Activated CD8-positive, alpha-beta memory T cell treated with anti-CD3 and anti-CD28 coated beads, Interleukin-2, amount 10 ng/mL, durations not matched to agents 7 days and 5 days (primary cell): ENCODE measurements at regions not wholly inside any gene's neighbourhood (a gene's known extent, or its start where the extent isn't known, plus 50 kb on each side); places are given as distances from the start of the nearest gene placed in this dataset.

Experiments
- ATAC-seq: fragments of 150-1000 bp; cut with Tn5 transposase; one replicate; pipeline ENCODE4 v1.10.0; 2021; ENCODE audit warnings: moderate library complexity
- CTCF ChIA-PET: fragments of 350-600 bp; sonication (Branson Sonifier 250); formaldehyde crosslinking; loops from one replicate; lab custom pipeline; 2021; ENCODE audit warnings: antibody characterized with exemption; lab: Charles Lee
- DNase-seq: peaks from one replicate; pipeline ENCODE4 v3.0.0-alpha.2; 2020
- H3K27ac Mint-ChIP-seq: one replicate; pipeline ENCODE4 v1.8.0; 2021; ENCODE audit warnings: mild to moderate bottlenecking, mixed read lengths
- H3K27me3 Mint-ChIP-seq: one replicate; pipeline ENCODE4 v1.8.0; 2021; ENCODE audit warnings: mixed read lengths
- H3K36me3 Mint-ChIP-seq: one replicate; pipeline ENCODE4 v1.8.0; 2021; ENCODE audit warnings: mild to moderate bottlenecking, mixed read lengths
- H3K4me1 Mint-ChIP-seq: one replicate; pipeline ENCODE4 v1.8.0; 2021; ENCODE audit warnings: mixed read lengths
- H3K4me3 Mint-ChIP-seq: one replicate; pipeline ENCODE4 v1.8.0; 2021; ENCODE audit warnings: mild to moderate bottlenecking, moderate library complexity, mixed read lengths
- H3K9me3 Mint-ChIP-seq: one replicate; pipeline ENCODE4 v1.8.0; 2022; ENCODE audit warnings: low read depth, mixed read lengths

DNA sequence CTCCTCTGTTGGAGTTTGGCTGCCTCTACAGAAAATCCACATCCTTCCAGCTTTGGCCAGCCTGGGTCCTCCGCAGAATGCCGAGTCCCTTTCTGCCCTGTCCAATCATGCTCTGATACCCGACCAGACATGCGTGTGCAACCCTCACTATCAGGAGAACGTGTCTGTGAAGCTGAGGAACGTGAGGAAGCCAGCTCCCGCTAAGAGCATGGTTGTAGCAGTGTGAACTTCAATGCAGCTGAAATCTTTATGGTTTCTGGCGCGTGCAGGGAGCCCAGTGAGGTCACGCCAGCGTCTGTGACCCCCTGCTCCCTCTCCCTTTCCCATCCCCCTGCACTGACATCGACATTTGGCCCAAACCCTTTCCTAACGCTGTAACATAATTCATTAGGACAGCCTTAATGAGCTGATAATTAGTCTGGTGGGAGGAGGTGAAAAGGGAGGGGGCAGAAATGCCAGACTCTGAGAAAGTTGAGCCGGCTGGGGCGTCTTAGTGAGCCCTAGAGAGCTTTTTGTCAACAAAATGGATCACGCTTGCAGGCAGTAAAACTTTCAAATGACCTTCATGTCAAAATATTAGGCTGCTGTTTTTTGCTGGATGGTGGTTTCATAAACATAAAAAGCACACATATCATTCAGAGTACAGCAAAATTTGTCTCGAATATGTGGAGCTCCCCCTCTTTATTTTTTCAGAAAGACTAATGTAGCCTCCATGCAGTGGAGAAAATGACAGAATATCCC lies 423.3 kb downstream of the QKI start:
- CTCF ChIA-PET: no interaction called here
- no peak for ATAC-seq
- H3K36me3 Mint-ChIP-seq: no peaks in the 10 kb centered on the region
- H3K4me1 Mint-ChIP-seq: no peaks in the 10 kb centered on the region
- no peak overlapping the region for H3K4me3 Mint-ChIP-seq
- peaks cover 3% of the 10 kb centered on the region for H3K27me3 Mint-ChIP-seq
- H3K9me3 Mint-ChIP-seq: peaks cover 7% of the 10 kb centered on the region
- H3K27ac Mint-ChIP-seq: no peak overlapping the region
- DNase-seq: no peak

- Mint-ChIP-seq H3K4me3 (no peak overlapping the region), H3K4me1 (no peaks in the 10 kb centered on the region), H3K36me3 (no peaks in the 10 kb centered on the region), H3K27me3 (peaks cover 3% of the 10 kb centered on the region), H3K27ac (no peak overlapping the region), H3K9me3 (peaks cover 6% of the 10 kb centered on the region)
- DNase-seq (no peak), ATAC-seq (no peak)
- CTCF ChIA-PET: interaction anchor here (0.7 kb wide), 1 partner anchor 1364 kb away, joined by 3 read pairs; no protein-coding TSS in a partner anchor
Observed at GRCh38 chr6:163836876-163837690, 422.6 kb downstream of the QKI start.

DNA sequence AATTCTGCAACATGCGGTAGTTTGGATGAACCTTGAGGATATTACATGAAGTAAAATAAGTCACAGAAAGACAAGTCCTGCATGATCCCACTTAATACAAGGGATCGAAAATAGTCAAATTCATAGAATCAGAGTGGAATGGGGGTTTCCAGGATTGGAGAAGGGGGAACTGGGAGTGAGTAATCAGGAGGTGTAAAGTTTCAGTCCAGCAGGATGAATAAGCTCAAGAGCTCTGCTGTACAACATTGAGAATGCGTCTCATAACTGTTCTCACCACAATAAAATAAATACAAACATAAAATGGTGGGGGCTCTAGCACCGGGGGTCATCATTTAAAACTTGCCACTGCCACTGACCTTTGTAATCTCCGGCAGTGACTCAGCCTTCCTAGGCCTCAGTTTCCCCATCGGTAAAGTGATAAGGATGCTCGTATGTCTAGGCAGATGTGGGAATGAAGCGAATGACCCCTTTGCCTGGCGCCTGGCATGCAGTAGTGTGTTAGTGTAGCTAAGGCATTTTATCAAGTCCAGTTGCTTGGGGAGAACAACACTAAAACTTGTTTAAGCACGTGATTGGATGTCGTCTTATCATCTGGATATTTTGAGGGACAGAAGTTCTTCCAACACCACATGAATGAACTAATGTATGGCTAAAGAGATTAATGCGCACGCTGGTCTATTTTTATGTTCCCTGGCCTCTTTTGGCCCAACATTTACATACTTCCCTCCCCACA lies 421.1 kb downstream of the QKI start:
- Mint-ChIP-seq H3K27ac (no peak overlapping the region), H3K27me3 (peaks cover 3% of the 10 kb centered on the region), H3K4me3 (no peak overlapping the region), H3K4me1 (no peaks in the 10 kb centered on the region), H3K36me3 (no peaks in the 10 kb centered on the region), H3K9me3 (no peaks in the 10 kb centered on the region)
- DNase-seq (no peak), ATAC-seq (no peak)
- CTCF ChIA-PET: no interaction called here

DNA sequence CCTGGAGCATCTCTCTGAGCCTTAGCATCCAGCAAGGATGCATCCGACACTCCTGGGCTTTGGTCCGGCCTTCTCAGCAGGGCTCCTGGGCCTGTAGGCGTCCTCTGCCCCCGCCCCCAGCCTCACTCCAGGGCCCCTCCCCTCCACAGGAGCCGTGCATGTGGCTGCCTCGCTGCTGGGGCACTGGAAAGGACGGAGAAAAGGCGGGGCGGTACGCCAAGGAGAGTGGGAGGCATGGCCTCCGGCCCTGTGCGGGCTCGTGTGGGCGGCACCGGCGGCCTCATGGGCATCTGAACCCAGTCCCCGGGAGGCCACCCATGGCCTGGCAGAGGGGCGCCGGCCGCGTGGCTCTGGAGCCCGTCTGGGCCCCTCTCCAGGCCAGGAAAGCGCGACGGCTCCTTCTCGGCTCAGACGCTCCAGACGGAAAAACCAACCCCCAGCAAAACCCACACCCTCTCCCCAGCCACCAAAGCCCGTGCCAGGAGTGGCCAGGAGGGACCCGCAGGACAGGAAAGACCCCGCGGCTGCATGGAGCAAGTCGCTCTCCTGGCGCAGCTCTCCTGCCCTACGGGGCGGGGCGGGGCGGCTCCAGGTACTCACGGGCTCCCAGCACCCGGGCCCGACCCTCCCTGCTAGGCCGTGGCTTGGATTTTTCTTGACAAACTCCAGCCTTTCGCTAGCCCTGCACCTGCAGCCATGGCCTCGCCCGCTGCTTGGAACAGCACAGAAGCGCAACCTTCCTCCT lies 419.9 kb downstream of the QKI start:
- H3K27me3 Mint-ChIP-seq: peaks cover 3% of the 10 kb centered on the region
- CTCF ChIA-PET: no interaction called here
- no peaks in the 10 kb centered on the region for H3K4me1 Mint-ChIP-seq
- H3K4me3 Mint-ChIP-seq: no peak overlapping the region
- no peak for ATAC-seq
- no peak overlapping the region for H3K27ac Mint-ChIP-seq
- no peaks in the 10 kb centered on the region for H3K36me3 Mint-ChIP-seq
- H3K9me3 Mint-ChIP-seq: no peaks in the 10 kb centered on the region
- DNase-seq: no peak

DNA sequence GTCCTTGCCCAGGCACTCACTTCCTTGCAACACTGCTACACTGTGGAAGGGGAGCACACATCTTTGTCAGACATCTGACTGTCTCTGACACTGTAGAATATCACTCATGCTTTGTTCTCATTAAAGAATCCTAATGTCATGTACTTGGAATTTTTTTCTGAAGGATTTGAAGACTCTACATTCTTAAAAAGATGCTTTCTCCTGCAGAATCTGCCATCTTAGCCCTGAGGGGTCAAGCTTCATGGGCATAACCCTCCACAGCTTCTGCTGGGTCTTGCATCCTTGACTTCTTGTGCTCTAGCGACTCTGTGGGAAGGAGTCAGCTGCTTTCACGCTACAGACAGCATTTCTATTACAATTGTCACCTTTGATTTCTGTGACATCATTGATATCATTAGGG lies 417.2 kb downstream of the QKI start:
- peaks cover 2% of the 10 kb centered on the region for H3K27me3 Mint-ChIP-seq

GRCh38 chr6:163830641-163831040 lies 416.1 kb downstream of the QKI start:
- CTCF ChIA-PET: no interaction called here
- ATAC-seq: no peak

More for the DNA sequence above, 417.2 kb downstream of the QKI start:
- DNase-seq (no peak), ATAC-seq (no peak)
- no peak overlapping the region for H3K27ac Mint-ChIP-seq
- no peaks in the 10 kb centered on the region for H3K36me3 Mint-ChIP-seq
- no peak overlapping the region for H3K4me3 Mint-ChIP-seq
- H3K4me1 Mint-ChIP-seq: no peaks in the 10 kb centered on the region
- H3K9me3 Mint-ChIP-seq: no peaks in the 10 kb centered on the region
- CTCF ChIA-PET: no interaction called here

DNA sequence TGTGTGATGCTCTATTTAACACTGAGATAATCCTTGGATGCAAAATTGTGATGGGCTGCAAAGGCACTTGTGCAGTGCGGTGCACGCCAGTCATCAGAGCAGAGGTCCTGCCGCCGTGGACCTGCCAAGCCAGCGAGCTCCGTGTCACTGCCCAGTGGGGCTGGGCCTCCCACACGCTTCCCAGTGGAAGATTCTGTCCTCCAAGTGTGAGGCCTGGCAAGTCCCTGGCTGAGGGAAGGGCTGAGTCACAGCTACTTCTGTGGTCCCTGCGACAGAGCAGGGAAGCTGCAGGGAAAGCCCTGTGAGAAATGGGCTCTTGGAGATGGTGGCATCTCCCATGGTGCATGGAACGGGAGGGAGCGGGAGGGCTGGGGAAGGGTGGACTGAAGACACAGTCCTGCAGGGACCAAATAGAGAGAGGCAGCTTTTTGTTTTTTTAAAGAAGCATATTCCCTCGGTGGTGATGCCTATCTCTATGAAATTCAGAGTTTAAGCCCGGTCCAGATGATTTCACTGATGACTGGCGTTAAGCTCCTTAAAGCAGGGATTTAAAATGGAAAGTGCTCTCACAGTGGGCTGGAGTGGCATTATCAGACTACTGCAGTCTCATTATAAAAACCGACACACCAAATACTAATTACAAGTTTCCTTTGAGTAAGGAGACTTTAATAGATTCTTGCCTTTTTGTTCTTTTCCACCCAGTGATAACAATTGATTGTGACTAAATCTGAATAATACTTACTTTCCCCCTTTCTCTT lies 413.7 kb downstream of the QKI start:
- CTCF ChIA-PET: interaction anchor here (0.7 kb wide), 1 partner anchor 127 kb away, joined by 3 read pairs; no protein-coding TSS in a partner anchor
- no peaks in the 10 kb centered on the region for H3K9me3 Mint-ChIP-seq
- DNase-seq (no peak), ATAC-seq (no peak)
- H3K4me3 Mint-ChIP-seq: no peak overlapping the region
- no peaks in the 10 kb centered on the region for H3K4me1 Mint-ChIP-seq
- no peak overlapping the region for H3K27ac Mint-ChIP-seq
- no peaks in the 10 kb centered on the region for H3K36me3 Mint-ChIP-seq
- peaks cover 2% of the 10 kb centered on the region for H3K27me3 Mint-ChIP-seq

More at GRCh38 chr6:163830641-163831040, 416.1 kb downstream of the QKI start:
- Mint-ChIP-seq H3K27ac (no peak overlapping the region), H3K27me3 (peaks cover 2% of the 10 kb centered on the region), H3K4me1 (no peaks in the 10 kb centered on the region), H3K9me3 (no peaks in the 10 kb centered on the region), H3K4me3 (no peak overlapping the region), H3K36me3 (no peaks in the 10 kb centered on the region)
- DNase-seq: no peak

GRCh38 chr6:163827143-163827542 lies 412.6 kb downstream of the QKI start:
- H3K4me3 Mint-ChIP-seq: no peak overlapping the region
- CTCF ChIA-PET: no interaction called here
- ATAC-seq (no peak), DNase-seq (no peak)
- no peaks in the 10 kb centered on the region for H3K36me3 Mint-ChIP-seq
- H3K27me3 Mint-ChIP-seq: peaks cover 2% of the 10 kb centered on the region
- H3K9me3 Mint-ChIP-seq: no peaks in the 10 kb centered on the region
- H3K27ac Mint-ChIP-seq: no peak overlapping the region
- no peaks in the 10 kb centered on the region for H3K4me1 Mint-ChIP-seq

GRCh38 chr6:163826629-163827028 lies 412.1 kb downstream of the QKI start:
- Mint-ChIP-seq H3K9me3 (no peaks in the 10 kb centered on the region), H3K27ac (no peak overlapping the region)
- CTCF ChIA-PET: no interaction called here

GRCh38 chr6:163825033-163825432 lies 410.5 kb downstream of the QKI start:
- CTCF ChIA-PET: no interaction called here
- no peak overlapping the region for H3K4me3 Mint-ChIP-seq
- H3K4me1 Mint-ChIP-seq: no peaks in the 10 kb centered on the region
- H3K9me3 Mint-ChIP-seq: no peaks in the 10 kb centered on the region
- H3K27me3 Mint-ChIP-seq: peaks cover 2% of the 10 kb centered on the region
- no peak overlapping the region for H3K27ac Mint-ChIP-seq
- DNase-seq (no peak), ATAC-seq (no peak)
- no peaks in the 10 kb centered on the region for H3K36me3 Mint-ChIP-seq

More at GRCh38 chr6:163826629-163827028, 412.1 kb downstream of the QKI start:
- no peak for ATAC-seq
- no peak overlapping the region for H3K4me3 Mint-ChIP-seq
- H3K4me1 Mint-ChIP-seq: no peaks in the 10 kb centered on the region
- no peaks in the 10 kb centered on the region for H3K36me3 Mint-ChIP-seq
- DNase-seq: no peak
- peaks cover 2% of the 10 kb centered on the region for H3K27me3 Mint-ChIP-seq

DNA sequence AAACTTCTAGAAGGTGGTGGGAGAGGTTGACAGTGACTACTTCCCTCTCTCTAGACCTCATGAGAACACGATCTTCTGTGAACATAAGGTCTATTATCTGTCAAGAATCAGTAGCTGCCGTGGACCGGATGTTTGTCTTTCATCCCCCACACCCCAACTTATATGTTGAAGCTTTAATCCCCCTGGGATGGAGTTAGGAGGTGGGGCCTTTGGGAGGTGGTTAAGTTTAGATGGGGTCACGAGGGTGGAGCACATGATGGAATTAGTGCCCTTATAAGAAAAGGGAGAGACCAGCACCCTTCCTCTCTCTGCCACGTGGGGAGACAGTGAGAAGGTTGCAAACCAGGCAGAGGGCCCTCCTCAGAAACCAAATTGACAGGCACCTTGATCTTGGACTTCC lies 409.1 kb downstream of the QKI start:
- no peak overlapping the region for H3K4me3 Mint-ChIP-seq
- H3K36me3 Mint-ChIP-seq: no peaks in the 10 kb centered on the region
- H3K9me3 Mint-ChIP-seq: no peaks in the 10 kb centered on the region
- no peaks in the 10 kb centered on the region for H3K27me3 Mint-ChIP-seq
- H3K4me1 Mint-ChIP-seq: no peaks in the 10 kb centered on the region
- ATAC-seq: no peak
- CTCF ChIA-PET: no interaction called here
- no peak overlapping the region for H3K27ac Mint-ChIP-seq
- DNase-seq: no peak

DNA sequence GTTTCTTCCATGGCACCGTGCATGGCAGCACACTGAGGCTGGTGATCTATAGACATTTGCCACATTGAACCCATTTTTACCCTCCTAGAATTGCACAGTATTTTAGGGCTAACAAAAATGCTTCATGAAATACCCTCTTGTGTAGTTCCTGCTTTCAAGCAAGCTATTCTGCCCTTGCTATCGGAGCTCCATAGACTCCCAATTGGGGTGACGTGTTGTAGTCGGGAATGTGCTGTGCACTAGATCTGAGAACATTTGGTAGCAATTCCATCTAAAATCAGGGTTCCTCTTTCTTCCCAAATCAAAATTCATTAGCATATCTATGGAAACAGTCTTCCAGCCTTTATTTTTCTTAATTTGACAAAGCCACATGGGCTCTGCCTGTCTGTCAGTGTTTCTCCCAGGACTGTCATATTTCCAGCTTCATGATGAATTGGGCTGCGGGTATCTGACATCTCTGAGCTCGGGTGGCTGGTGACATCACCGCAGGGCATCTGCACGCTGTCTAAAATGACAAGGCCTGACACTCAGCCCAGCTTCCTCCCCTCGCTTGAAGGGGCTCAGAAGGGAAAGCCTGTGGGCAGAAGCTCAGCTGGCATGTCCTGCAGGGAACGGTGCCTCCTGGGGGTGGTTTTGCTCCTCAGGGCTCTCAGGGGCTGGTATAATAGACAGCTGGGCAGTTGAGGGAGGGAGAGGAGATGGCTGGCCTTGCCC lies 406.4 kb downstream of the QKI start:
- no peak for ATAC-seq
- no peaks in the 10 kb centered on the region for H3K4me1 Mint-ChIP-seq
- CTCF ChIA-PET: no interaction called here
- H3K36me3 Mint-ChIP-seq: no peaks in the 10 kb centered on the region
- peaks cover 3% of the 10 kb centered on the region for H3K27me3 Mint-ChIP-seq
- no peaks in the 10 kb centered on the region for H3K9me3 Mint-ChIP-seq
- H3K4me3 Mint-ChIP-seq: no peak overlapping the region
- no peak overlapping the region for H3K27ac Mint-ChIP-seq
- DNase-seq: no peak
